SK-N-MC (cell line): ENCODE measurements at regions not wholly inside any gene's neighbourhood (a gene's known extent, or its start where the extent isn't known, plus 50 kb on each side); places are given as distances from the start of the nearest gene placed in this dataset.

ENCODE experiments used
- DNase-seq: peaks from one replicate; pipeline ENCODE4 v3.0.0-alpha.2; 2011; ENCODE audit warnings: low read depth, low spot score
- H3K27ac ChIP-seq: fragments of 200-600 bp; sonication (generic); 2 replicates; pipeline ENCODE4 v1.5.1; 2016; ENCODE audit warnings: mixed run types
- H3K36me3 ChIP-seq: fragments of 200-600 bp; sonication (generic); 2 replicates; pipeline ENCODE4 v1.6.1; 2017; ENCODE audit warnings: antibody characterized with exemption, low read length, mixed read lengths; ENCODE audit not compliant: insufficient read depth
- H3K4me3 ChIP-seq: fragments of 200-600 bp; sonication (generic); 2 replicates; pipeline ENCODE4 v1.5.1; 2016
- H3K9ac ChIP-seq: fragments of 200-600 bp; sonication (generic); 2 replicates; pipeline ENCODE4 v1.8.0; 2017; ENCODE audit warnings: mixed run types, mixed read lengths; ENCODE audit not compliant: insufficient read length
- H3K9me3 ChIP-seq: fragments of 200-600 bp; sonication (generic); 2 replicates; pipeline ENCODE4 v1.6.1; 2017; ENCODE audit warnings: low read depth, mild to moderate bottlenecking, antibody characterized with exemption, low read length, moderate library complexity, mixed read lengths
- EZH2 ChIP-seq: fragments of 200-600 bp; sonication (generic); IDR thresholded peaks from one replicate; pipeline ENCODE4 v1.6.1; 2017; ENCODE audit warnings: antibody characterized with exemption
- FOXP2 ChIP-seq: optimal IDR thresholded peaks from 2 replicates; pipeline ENCODE3; 2011; ENCODE audit warnings: mild to moderate bottlenecking, moderate library complexity; ENCODE audit not compliant: insufficient read depth; ENCODE audit errors: extremely low read length, control extremely low read depth
- POLR2AphosphoS5 ChIP-seq: IDR thresholded peaks from 2 replicates; pipeline ENCODE4 v1.6.1; 2012; ENCODE audit warnings: mild to moderate bottlenecking, low read depth, low read length, borderline replicate concordance

DNA sequence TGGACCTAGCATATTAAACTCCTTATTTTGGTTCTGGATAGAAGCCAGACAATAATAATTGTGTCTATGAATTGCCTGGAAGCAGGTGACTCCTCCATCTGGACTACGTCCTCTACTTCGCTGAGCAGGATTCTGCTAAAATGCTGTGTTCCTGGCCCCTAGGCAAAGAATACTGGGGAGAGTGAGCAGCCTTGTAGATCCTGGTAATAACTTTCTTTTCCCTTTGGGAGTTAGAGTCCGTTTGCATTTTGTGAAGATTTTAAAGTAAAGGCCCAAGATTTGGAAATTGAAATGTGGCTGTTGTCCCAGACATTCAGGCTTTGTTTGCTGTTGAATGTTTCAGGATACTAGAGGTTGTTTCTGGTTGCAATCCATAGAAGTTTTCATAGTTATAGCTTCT is 511.9 kb upstream of the KLF12 start:
- no peak for TF ChIP-seq FOXP2
- TF ChIP-seq POLR2AphosphoS5: no peak
- TF ChIP-seq EZH2: no peak

DNA sequence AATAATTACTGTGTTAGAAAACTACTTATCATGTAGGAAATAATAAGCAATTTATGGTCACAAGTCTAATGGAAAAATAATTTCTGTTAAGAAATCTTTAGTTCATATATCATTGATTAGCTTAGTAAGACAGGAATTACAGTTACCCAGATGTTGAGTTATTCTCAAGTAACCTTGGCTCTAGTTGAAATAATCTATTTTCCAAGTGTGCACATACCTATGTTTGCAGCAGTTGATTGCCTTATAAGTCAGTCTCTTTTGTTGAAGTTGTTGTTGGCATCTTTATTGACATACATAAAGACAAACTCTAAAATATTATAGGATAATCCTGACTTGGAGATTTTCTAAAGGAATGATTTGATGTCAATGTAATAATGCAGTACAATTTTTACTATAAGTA is 511.4 kb upstream of the KLF12 start:
- H3K36me3 ChIP-seq: no peaks in the 10 kb centered on the region
- DNase-seq: no peak
- no peak for TF ChIP-seq POLR2AphosphoS5
- no peak for TF ChIP-seq FOXP2
- no peak for TF ChIP-seq EZH2
- H3K9me3 ChIP-seq: no peaks in the 10 kb centered on the region
- no peak overlapping the region for H3K27ac ChIP-seq
- no peak overlapping the region for H3K4me3 ChIP-seq
- H3K9ac ChIP-seq: no peak overlapping the region

More for the DNA sequence above, 511.9 kb upstream of the KLF12 start:
- Histone ChIP-seq H3K9me3 (no peaks in the 10 kb centered on the region), H3K9ac (no peak overlapping the region), H3K4me3 (no peak overlapping the region), H3K27ac (no peak overlapping the region), H3K36me3 (no peaks in the 10 kb centered on the region)
- DNase-seq: no peak

DNA sequence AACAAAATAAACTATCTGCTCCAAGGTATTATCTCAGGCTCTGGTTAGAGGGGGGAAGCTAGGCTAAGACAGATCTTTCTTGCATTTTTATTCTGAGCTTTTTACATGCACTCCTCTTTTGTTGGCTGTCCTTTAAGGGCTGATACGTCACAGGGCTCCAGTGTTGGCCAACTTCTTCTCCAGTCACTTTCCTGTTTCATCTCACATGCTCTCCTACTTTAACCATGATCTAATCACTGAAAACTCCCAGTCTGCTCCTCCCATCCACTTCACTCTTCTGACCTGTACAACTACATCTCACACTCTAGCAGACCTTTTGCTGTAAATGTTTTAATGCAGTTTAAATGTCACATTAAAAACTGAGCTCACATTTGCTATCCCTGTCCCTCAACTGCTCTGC is 510.0 kb upstream of the KLF12 start:
- no peaks in the 10 kb centered on the region for H3K36me3 ChIP-seq
- TF ChIP-seq EZH2 (no peak), FOXP2 (no peak), POLR2AphosphoS5 (no peak)
- H3K9ac ChIP-seq: no peak overlapping the region
- no peak overlapping the region for H3K4me3 ChIP-seq
- H3K9me3 ChIP-seq: no peaks in the 10 kb centered on the region
- no peak overlapping the region for H3K27ac ChIP-seq
- DNase-seq: no peak

DNA sequence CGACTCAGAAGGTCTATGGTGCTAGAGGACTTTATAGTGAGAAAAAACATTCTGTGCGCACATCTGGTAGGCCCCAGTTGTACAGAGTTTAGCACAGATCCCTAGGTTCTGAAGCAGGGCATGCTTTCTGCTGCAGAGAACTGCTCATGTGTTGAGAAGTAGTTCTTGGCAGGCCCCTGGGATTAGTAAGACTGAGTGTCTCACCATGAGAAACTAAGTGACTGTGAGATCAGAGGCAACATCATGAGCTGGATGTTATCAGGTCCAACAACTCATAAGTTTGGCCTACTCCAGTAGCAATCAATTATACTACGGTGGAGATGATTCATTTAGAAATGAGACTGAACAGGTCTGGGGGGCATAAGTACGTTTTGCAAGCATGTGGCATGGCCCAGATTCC is 507.4 kb upstream of the KLF12 start:
- Histone ChIP-seq H3K9ac (no peak overlapping the region), H3K9me3 (no peaks in the 10 kb centered on the region), H3K36me3 (no peaks in the 10 kb centered on the region), H3K27ac (no peak overlapping the region), H3K4me3 (no peak overlapping the region)
- no peak for DNase-seq
- TF ChIP-seq FOXP2 (no peak), EZH2 (no peak)

DNA sequence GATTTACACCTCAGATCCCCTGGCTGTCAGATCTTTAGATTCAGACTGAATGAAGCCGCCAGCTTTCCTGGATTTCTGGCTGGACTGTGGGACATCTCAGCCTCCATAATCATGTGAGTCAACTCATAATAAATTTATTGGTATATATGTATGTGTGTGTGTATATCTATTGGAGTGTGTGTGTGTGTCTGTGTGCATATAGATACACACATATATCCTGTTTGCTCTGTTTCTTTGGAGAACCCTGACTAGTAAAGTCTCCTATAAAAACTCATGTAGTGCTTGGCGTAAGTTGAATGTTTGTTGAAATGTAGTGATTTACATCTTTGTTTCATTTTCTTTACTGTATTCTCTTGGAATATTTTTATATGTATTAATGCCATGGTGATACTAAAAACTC is 499.5 kb upstream of the KLF12 start:
- no peak for TF ChIP-seq POLR2AphosphoS5
- TF ChIP-seq FOXP2: no peak
- no peak for TF ChIP-seq EZH2

DNA sequence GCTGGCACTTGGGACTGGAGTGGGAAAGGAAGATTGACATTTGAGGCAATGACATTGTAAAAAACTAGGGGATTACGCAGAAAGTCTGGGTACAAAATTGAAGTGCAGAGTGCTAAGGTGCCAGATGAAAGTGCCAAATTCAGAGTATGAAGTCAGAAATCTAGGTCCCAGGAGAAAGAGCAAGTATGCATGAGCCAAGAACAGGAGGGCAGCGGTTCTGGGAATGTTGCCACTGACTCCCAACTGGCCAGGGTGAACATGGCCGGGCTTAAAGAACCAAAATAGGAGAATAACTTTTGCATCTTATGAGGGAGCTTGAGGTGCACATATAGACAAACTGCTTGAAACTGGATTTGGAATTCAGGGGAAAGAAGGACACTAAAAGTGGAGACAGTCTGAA is 495.8 kb upstream of the KLF12 start:
- H3K36me3 ChIP-seq: no peaks in the 10 kb centered on the region
- DNase-seq: no peak
- no peak overlapping the region for H3K4me3 ChIP-seq
- no peaks in the 10 kb centered on the region for H3K9me3 ChIP-seq
- H3K9ac ChIP-seq: no peak overlapping the region
- H3K27ac ChIP-seq: no peak overlapping the region
- TF ChIP-seq EZH2 (no peak), POLR2AphosphoS5 (no peak)

More for the DNA sequence above, 499.5 kb upstream of the KLF12 start:
- Histone ChIP-seq H3K36me3 (no peaks in the 10 kb centered on the region), H3K9ac (no peak overlapping the region), H3K27ac (no peak overlapping the region), H3K9me3 (no peaks in the 10 kb centered on the region), H3K4me3 (no peak overlapping the region)
- no peak for DNase-seq

DNA sequence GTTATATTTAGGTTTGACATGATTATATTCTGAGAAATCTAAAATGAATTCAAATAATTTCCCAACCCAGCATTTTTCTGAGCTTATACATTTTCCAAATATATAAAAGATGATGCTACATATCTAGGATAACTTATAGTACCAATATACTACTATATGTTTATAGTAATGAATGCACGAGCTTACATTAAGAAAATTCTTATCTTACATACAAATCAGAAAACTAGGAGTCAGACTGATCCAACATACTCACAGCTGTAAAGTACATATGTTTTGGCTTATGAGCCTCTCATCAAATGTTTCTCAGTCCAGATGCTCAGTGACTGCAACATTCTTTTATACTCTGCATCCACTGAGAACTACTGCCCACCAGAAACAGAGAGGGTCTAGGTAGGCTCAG is 491.3 kb upstream of the KLF12 start:
- DNase-seq: no peak
- Histone ChIP-seq H3K9me3 (no peaks in the 10 kb centered on the region), H3K9ac (no peak overlapping the region), H3K4me3 (no peak overlapping the region), H3K36me3 (no peaks in the 10 kb centered on the region), H3K27ac (no peak overlapping the region)
- TF ChIP-seq EZH2 (no peak), FOXP2 (no peak), POLR2AphosphoS5 (no peak)

DNA sequence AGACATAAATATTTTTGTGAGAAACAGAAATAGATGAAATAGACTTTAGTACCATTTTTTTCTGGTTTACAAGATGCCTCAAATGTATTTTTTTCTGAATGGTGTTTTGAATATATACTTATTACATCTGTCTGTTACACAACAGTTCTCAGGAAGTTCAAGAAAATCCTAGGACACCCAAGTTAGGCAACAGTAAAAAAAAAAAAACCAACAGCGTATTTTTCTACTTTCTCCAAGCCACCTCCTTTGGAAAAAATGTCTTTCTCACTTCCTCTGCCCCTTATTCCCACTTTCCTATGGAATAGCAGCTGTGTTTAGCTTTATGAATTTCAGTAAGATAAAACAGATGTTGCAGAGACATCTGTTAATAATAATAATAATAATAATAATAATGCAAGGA is 489.6 kb upstream of the KLF12 start:
- Histone ChIP-seq H3K9me3 (no peaks in the 10 kb centered on the region), H3K36me3 (no peaks in the 10 kb centered on the region), H3K27ac (no peak overlapping the region), H3K9ac (no peak overlapping the region), H3K4me3 (no peak overlapping the region)
- no peak for DNase-seq
- TF ChIP-seq EZH2 (no peak), POLR2AphosphoS5 (no peak), FOXP2 (no peak)

DNA sequence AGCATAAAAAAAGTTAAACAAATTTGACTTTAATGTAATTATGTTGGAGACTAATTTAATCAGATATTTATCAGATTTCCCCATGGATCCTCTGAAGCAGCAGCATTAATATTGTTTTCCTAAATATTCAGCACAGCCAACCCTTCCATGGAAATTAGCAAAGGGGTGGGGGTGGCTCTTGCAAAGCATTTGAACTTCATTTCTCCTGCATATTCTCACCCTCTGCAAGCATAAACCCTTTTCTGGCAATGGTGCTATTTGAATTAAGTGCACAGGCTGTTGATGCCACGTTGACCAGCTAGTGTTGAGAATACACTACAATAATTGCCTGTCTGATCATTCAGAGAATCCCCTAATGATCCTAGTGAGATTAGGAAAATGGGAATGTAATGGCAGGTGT is 488.1 kb upstream of the KLF12 start:
- no peak overlapping the region for H3K9ac ChIP-seq
- H3K9me3 ChIP-seq: no peaks in the 10 kb centered on the region
- H3K36me3 ChIP-seq: no peaks in the 10 kb centered on the region
- no peak for DNase-seq
- H3K4me3 ChIP-seq: no peak overlapping the region
- TF ChIP-seq POLR2AphosphoS5 (no peak), EZH2 (no peak), FOXP2 (no peak)
- H3K27ac ChIP-seq: no peak overlapping the region

DNA sequence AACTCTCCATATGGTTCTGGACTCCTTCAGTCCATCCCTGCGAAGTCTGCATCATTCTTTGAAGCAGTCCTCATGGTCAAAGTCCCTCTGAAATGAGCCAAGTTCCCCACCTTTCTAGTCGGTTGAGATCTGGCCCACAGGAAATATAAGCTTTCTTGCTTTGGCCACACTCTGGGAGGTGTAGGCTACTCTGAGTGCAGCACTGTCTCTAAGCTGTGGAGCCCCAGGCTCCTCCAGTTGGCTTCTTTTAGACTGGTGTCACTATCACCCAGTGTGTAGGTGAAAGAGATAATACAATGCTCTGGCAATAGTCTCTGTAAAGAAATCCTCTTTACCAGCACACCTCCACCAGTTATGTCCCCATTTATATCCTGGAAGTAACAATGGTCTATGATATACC is 486.5 kb upstream of the KLF12 start:
- no peak overlapping the region for H3K27ac ChIP-seq
- DNase-seq: no peak
- no peaks in the 10 kb centered on the region for H3K9me3 ChIP-seq
- no peaks in the 10 kb centered on the region for H3K36me3 ChIP-seq
- TF ChIP-seq FOXP2 (no peak), POLR2AphosphoS5 (no peak), EZH2 (no peak)
- no peak overlapping the region for H3K9ac ChIP-seq
- H3K4me3 ChIP-seq: no peak overlapping the region
